GM06990 (cell line): ENCODE measurements at regions not wholly inside any gene's neighbourhood (a gene's known extent, or its start where the extent isn't known, plus 50 kb on each side); places are given as distances from the start of the nearest gene placed in this dataset.

Source experiments
- DNase-seq: peaks from one replicate; pipeline ENCODE4 v3.0.0-alpha.2; 2011; ENCODE audit not compliant: insufficient read length; ENCODE audit errors: extremely low read depth
- H3K27me3 ChIP-seq: replicated peaks from 2 replicates; pipeline ENCODE4 v1.6.0; 2011; ENCODE audit warnings: low read length; ENCODE audit not compliant: control insufficient read depth, insufficient read depth
- H3K36me3 ChIP-seq: 2 replicates; pipeline ENCODE4 v1.5.1; 2011; ENCODE audit warnings: low read length; ENCODE audit not compliant: control insufficient read depth, insufficient read depth
- H3K4me3 ChIP-seq: replicated peaks from 2 replicates; pipeline ENCODE4 v1.5.1; 2011; ENCODE audit warnings: low read depth, mild to moderate bottlenecking, control low read depth, low read length
- TF ChIP-seq, protein P1 (sequence below): IDR thresholded peaks from 2 replicates; pipeline ENCODE4 v1.5.1; 2011; ENCODE audit warnings: low read length, control low read depth, mild to moderate bottlenecking, inconsistent platforms; ENCODE audit not compliant: insufficient read depth, poor library complexity, severe bottlenecking

- Histone ChIP-seq H3K36me3 (no peaks in the 10 kb centered on the region), H3K4me3 (no peak overlapping the region), H3K27me3 (no peaks in the 10 kb centered on the region)
- TF ChIP-seq, protein P1, sequence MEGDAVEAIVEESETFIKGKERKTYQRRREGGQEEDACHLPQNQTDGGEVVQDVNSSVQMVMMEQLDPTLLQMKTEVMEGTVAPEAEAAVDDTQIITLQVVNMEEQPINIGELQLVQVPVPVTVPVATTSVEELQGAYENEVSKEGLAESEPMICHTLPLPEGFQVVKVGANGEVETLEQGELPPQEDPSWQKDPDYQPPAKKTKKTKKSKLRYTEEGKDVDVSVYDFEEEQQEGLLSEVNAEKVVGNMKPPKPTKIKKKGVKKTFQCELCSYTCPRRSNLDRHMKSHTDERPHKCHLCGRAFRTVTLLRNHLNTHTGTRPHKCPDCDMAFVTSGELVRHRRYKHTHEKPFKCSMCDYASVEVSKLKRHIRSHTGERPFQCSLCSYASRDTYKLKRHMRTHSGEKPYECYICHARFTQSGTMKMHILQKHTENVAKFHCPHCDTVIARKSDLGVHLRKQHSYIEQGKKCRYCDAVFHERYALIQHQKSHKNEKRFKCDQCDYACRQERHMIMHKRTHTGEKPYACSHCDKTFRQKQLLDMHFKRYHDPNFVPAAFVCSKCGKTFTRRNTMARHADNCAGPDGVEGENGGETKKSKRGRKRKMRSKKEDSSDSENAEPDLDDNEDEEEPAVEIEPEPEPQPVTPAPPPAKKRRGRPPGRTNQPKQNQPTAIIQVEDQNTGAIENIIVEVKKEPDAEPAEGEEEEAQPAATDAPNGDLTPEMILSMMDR, result no peak
- no peak for DNase-seq
Measured at GRCh38 chr3:124653071-124653796, 77.0 kb upstream of the UMPS start.

GRCh38 chr3:124653797-124654469 lies 76.3 kb upstream of the UMPS start:
- H3K27me3 ChIP-seq, result no peaks in the 10 kb centered on the region
- TF ChIP-seq, protein P1, result no peak
- H3K36me3 ChIP-seq, result no peaks in the 10 kb centered on the region
- DNase-seq, result no peak
- H3K4me3 ChIP-seq, result no peak overlapping the region

DNA sequence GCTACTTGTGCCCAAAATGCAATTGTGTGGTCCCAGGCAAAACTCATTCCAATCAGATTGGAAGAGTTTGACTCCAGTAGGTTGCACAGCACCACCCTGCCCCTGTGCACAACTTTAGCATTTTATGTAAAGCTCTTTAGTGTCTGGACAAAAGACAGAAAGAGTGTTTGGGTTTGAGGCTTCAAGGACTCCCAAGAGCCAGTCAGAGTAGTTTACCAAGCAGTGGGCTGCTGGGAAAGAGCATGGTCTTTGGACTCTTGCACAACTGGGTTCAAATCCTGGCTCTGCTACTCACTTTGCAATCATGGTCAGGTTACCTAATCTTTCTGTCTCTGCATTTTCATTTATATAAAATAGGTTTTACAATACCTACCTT lies 75.8 kb upstream of the UMPS start:
- H3K27me3 ChIP-seq, result no peaks in the 10 kb centered on the region
- no peak overlapping the region for H3K4me3 ChIP-seq
- no peaks in the 10 kb centered on the region for H3K36me3 ChIP-seq
- TF ChIP-seq, protein P1, result no peak
- no peak for DNase-seq

DNA sequence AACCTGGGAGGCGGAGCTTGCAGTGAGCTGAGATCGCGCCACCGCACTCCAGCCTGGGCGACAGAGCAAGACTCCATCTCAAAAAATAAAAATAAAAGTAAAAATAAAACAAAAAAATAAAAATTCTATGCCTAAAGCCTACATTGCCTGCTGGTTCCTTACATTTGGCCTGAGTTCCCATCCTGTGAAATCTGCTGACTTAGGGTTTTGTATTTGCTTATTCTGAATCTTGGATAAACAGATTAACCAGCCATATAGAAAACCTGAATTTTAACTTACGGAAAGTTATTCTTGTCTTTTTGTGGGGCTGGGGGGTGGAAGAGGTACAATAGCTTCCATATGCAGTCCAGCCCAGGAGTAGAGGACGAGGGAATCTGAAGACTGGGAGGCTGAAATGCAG lies 73.7 kb upstream of the UMPS start:
- no peaks in the 10 kb centered on the region; the same call in 1 of the 2 replicates for H3K27me3 ChIP-seq
- TF ChIP-seq, protein P1, result no peak
- no peaks in the 10 kb centered on the region for H3K36me3 ChIP-seq
- no peak overlapping the region for H3K4me3 ChIP-seq
- DNase-seq, result no peak

DNA sequence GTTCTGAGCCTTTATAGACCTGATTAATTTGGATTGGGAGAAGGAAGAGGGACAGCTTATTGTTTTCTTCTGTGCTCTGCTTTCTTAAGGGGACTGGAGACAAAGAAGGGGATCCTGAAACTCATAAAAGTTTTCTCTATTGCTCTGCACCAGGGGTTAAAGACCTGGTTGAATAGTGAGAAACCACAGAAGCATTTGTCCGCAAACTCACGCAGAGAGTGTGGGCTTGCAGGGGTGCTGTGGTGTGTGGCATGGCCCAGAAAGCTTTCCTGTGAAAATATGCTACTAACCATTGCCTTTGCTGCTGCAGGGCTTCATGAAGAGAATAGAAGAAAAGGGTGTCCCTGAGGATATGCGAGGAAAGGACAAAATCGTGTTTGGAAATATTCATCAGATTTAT lies 73.1 kb upstream of the UMPS start:
- no peak overlapping the region for H3K4me3 ChIP-seq
- H3K36me3 ChIP-seq, result no peaks in the 10 kb centered on the region
- TF ChIP-seq, protein P1, result no peak
- H3K27me3 ChIP-seq, result no peaks in the 10 kb centered on the region; the same call in 1 of the 2 replicates
- DNase-seq, result no peak
